Neuronal stem cell (in vitro differentiated cells): ENCODE measurements at regions not wholly inside any gene's neighbourhood (a gene's known extent, or its start where the extent isn't known, plus 50 kb on each side); places are given as distances from the start of the nearest gene placed in this dataset.

Source experiments
- DNase-seq: peaks from one replicate; pipeline ENCODE4 v3.0.0-alpha.2; 2013; ENCODE audit warnings: low spot score
- H2AFZ ChIP-seq: one replicate; pipeline ENCODE4 v1.6.1; 2013; ENCODE audit warnings: mild to moderate bottlenecking, low read length, inconsistent platforms
- H2AK5ac ChIP-seq: 2 replicates; pipeline ENCODE4 v1.6.1; 2013; ENCODE audit warnings: low read depth, mild to moderate bottlenecking, inconsistent platforms, low read length, moderate library complexity, mixed read lengths
- H2BK120ac ChIP-seq: 2 replicates; pipeline ENCODE4 v1.6.1; 2013; ENCODE audit warnings: low read depth, mild to moderate bottlenecking, inconsistent platforms, low read length, moderate library complexity, mixed read lengths
- H2BK12ac ChIP-seq: one replicate; pipeline ENCODE4 v1.6.1; 2013; ENCODE audit warnings: low read length, inconsistent platforms
- H2BK15ac ChIP-seq: 2 replicates; pipeline ENCODE4 v1.6.1; 2013; ENCODE audit warnings: mild to moderate bottlenecking, low read length, inconsistent platforms, mixed read lengths
- H2BK5ac ChIP-seq: one replicate; pipeline ENCODE4 v1.6.1; 2013; ENCODE audit warnings: inconsistent platforms, mild to moderate bottlenecking, low read length, moderate library complexity
- H3K14ac ChIP-seq: one replicate; pipeline ENCODE4 v1.6.1; 2013; ENCODE audit warnings: low read length, inconsistent platforms
- H3K18ac ChIP-seq: 2 replicates; pipeline ENCODE4 v1.6.1; 2013; ENCODE audit warnings: low read length, inconsistent platforms
- H3K23ac ChIP-seq: 2 replicates; pipeline ENCODE4 v1.6.1; 2013; ENCODE audit warnings: low read depth, mild to moderate bottlenecking, mixed read lengths, low read length, inconsistent platforms; ENCODE audit not compliant: poor library complexity
- H3K27ac ChIP-seq: replicated peaks from 3 replicates; pipeline ENCODE4 v1.5.1; 2013; ENCODE audit warnings: low read length, inconsistent platforms
- H3K27me3 ChIP-seq, 3 experiments: 2 replicates each; pipeline ENCODE4 v1.6.1; 2013; ENCODE audit warnings: low read length in 3 of 3, mild to moderate bottlenecking in 2 of 3, inconsistent platforms in 1 of 3, low read depth in 1 of 3, mixed read lengths in 1 of 3, moderate library complexity in 1 of 3; ENCODE audit not compliant: control insufficient read depth in 3 of 3, insufficient read depth in 3 of 3
- H3K36me3 ChIP-seq, 2 donors: replicated peaks in 1 of 2; 2 replicates each; pipeline ENCODE4 v1.6.1; 2013; ENCODE audit warnings: low read length in 2 of 2; ENCODE audit not compliant: control insufficient read depth in 2 of 2, insufficient read depth in 2 of 2
- H3K4ac ChIP-seq: 2 replicates; pipeline ENCODE4 v1.6.1; 2013; ENCODE audit warnings: inconsistent platforms, mild to moderate bottlenecking, low read length, moderate library complexity
- H3K4me1 ChIP-seq, 2 donors: 1 replicate in 1 of 2; 2 replicates in 1 of 2; pipeline ENCODE4 v1.6.1; 2013; ENCODE audit warnings: low read length in 2 of 2, low read depth in 1 of 2; ENCODE audit not compliant: control insufficient read depth in 2 of 2, insufficient read depth in 1 of 2
- H3K4me2 ChIP-seq: one replicate; pipeline ENCODE4 v1.6.1; 2013; ENCODE audit warnings: mild to moderate bottlenecking, low read length, inconsistent platforms; ENCODE audit not compliant: insufficient read depth, poor library complexity, severe bottlenecking
- H3K4me3 ChIP-seq, 2 donors: 2 replicates each; pipeline ENCODE4 v1.5.1; 2013; ENCODE audit warnings: low read length in 2 of 2, mild to moderate bottlenecking in 2 of 2, inconsistent platforms in 1 of 2, moderate library complexity in 1 of 2
- H3K79me1 ChIP-seq: one replicate; pipeline ENCODE4 v1.6.1; 2013; ENCODE audit warnings: low read depth, mild to moderate bottlenecking, inconsistent platforms, low read length, moderate library complexity
- H3K9ac ChIP-seq: one replicate; pipeline ENCODE4 v1.6.1; 2013; ENCODE audit warnings: mild to moderate bottlenecking, low read depth, low read length, inconsistent platforms; ENCODE audit not compliant: poor library complexity
- H3K9me3 ChIP-seq, 2 donors: replicated peaks in 1 of 2; 2 replicates each; pipeline versions ENCODE3 to v1.6.1; 2013; ENCODE audit warnings: low read length in 2 of 2, mild to moderate bottlenecking in 2 of 2, inconsistent platforms in 1 of 2, low read depth in 1 of 2, mixed read lengths in 1 of 2, moderate library complexity in 1 of 2; ENCODE audit not compliant: control insufficient read depth in 2 of 2, insufficient read depth in 1 of 2
- H4K8ac ChIP-seq: one replicate; pipeline ENCODE4 v1.6.1; 2013; ENCODE audit warnings: low read depth, mild to moderate bottlenecking, inconsistent platforms, low read length, moderate library complexity
- H4K91ac ChIP-seq: one replicate; pipeline ENCODE4 v1.6.1; 2013; ENCODE audit warnings: low read length, low read depth, mild to moderate bottlenecking, inconsistent platforms; ENCODE audit not compliant: poor library complexity
- WGBS, 2 donors: extraction: QIAGEN DNeasy Blood & Tissue Kit; methylation state at CpG; one replicate each; pipeline ENCODE4 v1.1.7; 2013; ENCODE audit warnings: missing lambda C conversion rate in 2 of 2, mixed read lengths in 1 of 2; ENCODE audit not compliant: insufficient read length in 2 of 2, insufficient replicate concordance in 1 of 2; ENCODE audit errors: extremely low coverage in 2 of 2; 5-methylcytosine and 5-hydroxymethylcytosine counted together

- no peak overlapping the region for H2BK12ac ChIP-seq
- no peak overlapping the region for H3K18ac ChIP-seq
- no peak overlapping the region for H4K91ac ChIP-seq
- no peak overlapping the region for H2BK15ac ChIP-seq
- H3K36me3 ChIP-seq: no peaks in the 10 kb centered on the region
- H3K27ac ChIP-seq: no peak overlapping the region
- H3K9ac ChIP-seq: no peak overlapping the region
- no peaks in the 10 kb centered on the region for H3K27me3 ChIP-seq
- H2AFZ ChIP-seq: peak overlapping the region; percentile 20
- no peak overlapping the region for H3K4me3 ChIP-seq
- no peaks in the 10 kb centered on the region for H3K79me1 ChIP-seq
- no peaks in the 10 kb centered on the region for H3K9me3 ChIP-seq
- H3K4me2 ChIP-seq: no peak overlapping the region
- no peak overlapping the region for H3K14ac ChIP-seq
- peaks cover 0 to 2% of the 10 kb centered on the region in 2 donors for H3K4me1 ChIP-seq
- no peak overlapping the region for H2BK5ac ChIP-seq
- no peak overlapping the region for H2AK5ac ChIP-seq
- no peak overlapping the region for H4K8ac ChIP-seq
- no peak overlapping the region for H2BK120ac ChIP-seq
- H3K23ac ChIP-seq: no peak overlapping the region
- DNase-seq: no peak
- no CpG with 5 or more reads among the region's 5 CpGs for WGBS, 2 donors
- H3K4ac ChIP-seq: no peak overlapping the region
Measured at GRCh38 chr13:89966524-89966923, 1381.0 kb upstream of the MIR17HG start.

- Histone ChIP-seq H3K4ac (no peak overlapping the region), H2BK120ac (no peak overlapping the region), H3K9ac (no peak overlapping the region), H2BK5ac (no peak overlapping the region), H3K4me2 (no peak overlapping the region), H3K79me1 (no peaks in the 10 kb centered on the region), H3K14ac (no peak overlapping the region), H3K27me3 (no peaks in the 10 kb centered on the region), H3K4me1 (peaks cover 0 to 2% of the 10 kb centered on the region in 2 donors), H3K4me3 (no peak overlapping the region), H2BK12ac (no peak overlapping the region), H4K91ac (no peak overlapping the region), H3K27ac (no peak overlapping the region), H3K23ac (no peak overlapping the region), H2AFZ (no peak overlapping the region), H4K8ac (no peak overlapping the region), H2BK15ac (no peak overlapping the region), H3K18ac (no peak overlapping the region), H2AK5ac (no peak overlapping the region), H3K9me3 (no peaks in the 10 kb centered on the region), H3K36me3 (no peaks in the 10 kb centered on the region)
- no CpG with 5 or more reads among the region's 2 CpGs for WGBS, 2 donors
- no peak for DNase-seq
Measured at GRCh38 chr13:89967701-89968100, 1379.8 kb upstream of the MIR17HG start.

- H3K79me1 ChIP-seq: no peaks in the 10 kb centered on the region
- no peak overlapping the region for H2BK15ac ChIP-seq
- H3K9ac ChIP-seq: no peak overlapping the region
- H3K27me3 ChIP-seq: no peaks in the 10 kb centered on the region
- H3K9me3 ChIP-seq: no peaks in the 10 kb centered on the region
- no peak overlapping the region for H2BK12ac ChIP-seq
- H3K4me2 ChIP-seq: no peak overlapping the region
- H2AFZ ChIP-seq: no peak overlapping the region
- WGBS, 2 donors: no CpG with 5 or more reads among the region's 2 CpGs
- H3K14ac ChIP-seq: no peak overlapping the region
- H3K4ac ChIP-seq: no peak overlapping the region
- DNase-seq: no peak
- no peak overlapping the region for H4K8ac ChIP-seq
- no peak overlapping the region for H2AK5ac ChIP-seq
- no peak overlapping the region for H3K27ac ChIP-seq
- no peak overlapping the region for H3K4me3 ChIP-seq
- peaks cover 0 to 2% of the 10 kb centered on the region in 2 donors for H3K4me1 ChIP-seq
- no peak overlapping the region for H4K91ac ChIP-seq
- no peaks in the 10 kb centered on the region for H3K36me3 ChIP-seq
- H3K18ac ChIP-seq: no peak overlapping the region
- H2BK120ac ChIP-seq: no peak overlapping the region
- no peak overlapping the region for H2BK5ac ChIP-seq
- no peak overlapping the region for H3K23ac ChIP-seq
Measured at GRCh38 chr13:89968470-89968869, 1379.0 kb upstream of the MIR17HG start.

- no peak overlapping the region for H3K23ac ChIP-seq
- H4K8ac ChIP-seq: no peak overlapping the region
- no peaks in the 10 kb centered on the region for H3K9me3 ChIP-seq
- no peaks in the 10 kb centered on the region for H3K4me1 ChIP-seq
- H3K14ac ChIP-seq: no peak overlapping the region
- no peaks in the 10 kb centered on the region for H3K36me3 ChIP-seq
- no peaks in the 10 kb centered on the region for H3K27me3 ChIP-seq
- H3K27ac ChIP-seq: no peak overlapping the region
- no peak overlapping the region for H3K4me2 ChIP-seq
- H2BK5ac ChIP-seq: no peak overlapping the region
- H2BK15ac ChIP-seq: no peak overlapping the region
- no peak overlapping the region for H2AFZ ChIP-seq
- no peak overlapping the region for H4K91ac ChIP-seq
- H3K9ac ChIP-seq: no peak overlapping the region
- no peak overlapping the region for H2BK12ac ChIP-seq
- no peak overlapping the region for H3K4me3 ChIP-seq
- H3K4ac ChIP-seq: no peak overlapping the region
- H3K18ac ChIP-seq: no peak overlapping the region
- no peak overlapping the region for H2AK5ac ChIP-seq
- H2BK120ac ChIP-seq: no peak overlapping the region
- no peak for DNase-seq
- H3K79me1 ChIP-seq: no peaks in the 10 kb centered on the region
- WGBS, 2 donors: no CpG with 5 or more reads among the region's 1 CpG
Measured at GRCh38 chr13:89970353-89970709, 1377.2 kb upstream of the MIR17HG start.
